ENCODE measurements at regions not wholly inside any gene's neighbourhood (a gene's known extent, or its start where the extent isn't known, plus 50 kb on each side); places are given as distances from the start of the nearest gene placed in this dataset.

DNA sequence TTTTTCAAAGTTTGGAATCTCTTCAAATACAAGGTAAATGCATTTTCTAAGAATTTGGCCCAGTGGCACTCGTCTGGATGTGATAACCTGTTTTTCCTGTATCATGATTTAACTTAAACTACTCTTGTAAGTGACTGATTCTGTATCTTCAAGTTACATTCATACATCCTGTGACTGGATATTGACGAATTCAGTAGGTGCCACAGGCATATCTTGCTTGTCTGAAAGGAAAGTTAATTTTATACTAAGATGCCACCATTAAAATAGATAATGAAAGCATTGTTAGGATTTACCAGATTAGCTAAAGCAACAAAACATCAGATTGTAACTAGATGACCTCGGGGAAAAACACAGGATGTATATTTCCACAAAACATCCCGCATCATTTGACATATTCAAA, 175.3 kb upstream of the ZNF608 start:
- Histone ChIP-seq H2AFZ (ENCODE audit: low read depth, low read length) (no peak overlapping the region), H3K4me3 (replicated peaks in 1 of 3; ENCODE audit: insufficient read depth in 1 of 3, low read depth in 1 of 3, low read length in 3 of 3) (no peak overlapping the region), H3K9ac (replicated peaks; ENCODE audit: extremely low read depth, insufficient read depth, low read length) (no peak overlapping the region), H4K20me1 (replicated peaks; ENCODE audit: control insufficient read depth, extremely low read depth, insufficient read depth, low read length) (no peaks in the 10 kb centered on the region), H3K9me1 (replicated peaks; ENCODE audit: control insufficient read depth, extremely low read depth, insufficient read depth, low read length) (no peaks in the 10 kb centered on the region), H3K27ac (ENCODE audit: insufficient read depth, low read depth, low read length) (no peak overlapping the region), H3K4me2 (ENCODE audit: insufficient read depth, low read length) (no peak overlapping the region), H3K36me3 (ENCODE audit: control insufficient read depth in 2 of 2, extremely low read depth in 1 of 2, insufficient read depth in 2 of 2, low read length in 2 of 2) (no peaks in the 10 kb centered on the region), H3K27me3 (ENCODE audit: control insufficient read depth in 2 of 2, insufficient read depth in 2 of 2, low read length in 2 of 2) (no peaks in the 10 kb centered on the region), H3K9me3 (replicated peaks; ENCODE audit: control insufficient read depth, insufficient read depth, low read length) (no peaks in the 10 kb centered on the region), H3K79me2 (ENCODE audit: control insufficient read depth, insufficient read depth, low read length) (no peaks in the 10 kb centered on the region), H3K4me1 (ENCODE audit: control insufficient read depth, extremely low read depth, insufficient read depth, low read length) (no peaks in the 10 kb centered on the region)
- POLR2A ChIA-PET, result no interaction called here
- intact Hi-C loops (cut with micrococcal nuclease), result loop anchor here (2.0 kb wide), 1 partner anchor 27 kb away; no protein-coding TSS in a partner anchor
- FAIRE-seq (no peak), DNase-seq (ENCODE audit: low read depth, low spot score) (no peak)
- dilution Hi-C loops (cut with MboI; ENCODE audit: extremely low pct_ligation_motif_present, low sequenced_read_pairs), result no loop called here
- no TSS peak for BruUV-seq (replicated peaks)
- TF ChIP-seq POLR2A (IDR thresholded peaks at IDR 0.05; ENCODE audit: low read depth, low read length) (no peak), JUN (IDR thresholded peaks at IDR 0.05; ENCODE audit: borderline replicate concordance, insufficient read depth, insufficient read length, low read depth) (no peak), MYC (IDR thresholded peaks at IDR 0.05; ENCODE audit: low read depth, low read length) (no peak), GATA2 (IDR thresholded peaks at IDR 0.05; ENCODE audit: insufficient read depth, insufficient read length, low read depth, low read length) (no peak), EZH2 (IDR thresholded peaks at IDR 0.05; ENCODE audit: borderline replicate concordance, low read depth, low read length, severe bottlenecking) (no peak), FOS (IDR thresholded peaks at IDR 0.05; ENCODE audit: borderline replicate concordance, insufficient read depth, low read length) (no peak), POLR2AphosphoS5 (IDR thresholded peaks at IDR 0.05; ENCODE audit: insufficient read depth, low read depth, low read length) (no peak)
- TF ChIP-seq, protein P1, sequence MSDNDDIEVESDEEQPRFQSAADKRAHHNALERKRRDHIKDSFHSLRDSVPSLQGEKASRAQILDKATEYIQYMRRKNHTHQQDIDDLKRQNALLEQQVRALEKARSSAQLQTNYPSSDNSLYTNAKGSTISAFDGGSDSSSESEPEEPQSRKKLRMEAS (IDR thresholded peaks at IDR 0.05; ENCODE audit: insufficient read depth, insufficient read length), result no peak
- TF ChIP-seq, protein P2, sequence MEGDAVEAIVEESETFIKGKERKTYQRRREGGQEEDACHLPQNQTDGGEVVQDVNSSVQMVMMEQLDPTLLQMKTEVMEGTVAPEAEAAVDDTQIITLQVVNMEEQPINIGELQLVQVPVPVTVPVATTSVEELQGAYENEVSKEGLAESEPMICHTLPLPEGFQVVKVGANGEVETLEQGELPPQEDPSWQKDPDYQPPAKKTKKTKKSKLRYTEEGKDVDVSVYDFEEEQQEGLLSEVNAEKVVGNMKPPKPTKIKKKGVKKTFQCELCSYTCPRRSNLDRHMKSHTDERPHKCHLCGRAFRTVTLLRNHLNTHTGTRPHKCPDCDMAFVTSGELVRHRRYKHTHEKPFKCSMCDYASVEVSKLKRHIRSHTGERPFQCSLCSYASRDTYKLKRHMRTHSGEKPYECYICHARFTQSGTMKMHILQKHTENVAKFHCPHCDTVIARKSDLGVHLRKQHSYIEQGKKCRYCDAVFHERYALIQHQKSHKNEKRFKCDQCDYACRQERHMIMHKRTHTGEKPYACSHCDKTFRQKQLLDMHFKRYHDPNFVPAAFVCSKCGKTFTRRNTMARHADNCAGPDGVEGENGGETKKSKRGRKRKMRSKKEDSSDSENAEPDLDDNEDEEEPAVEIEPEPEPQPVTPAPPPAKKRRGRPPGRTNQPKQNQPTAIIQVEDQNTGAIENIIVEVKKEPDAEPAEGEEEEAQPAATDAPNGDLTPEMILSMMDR (IDR thresholded peaks at IDR 0.05; ENCODE audit: extremely low read depth in 1 of 2, insufficient read depth in 1 of 2, low read depth in 1 of 2, low read length in 2 of 2), result no peak
- CTCF ChIA-PET, result no interaction called here

All from endothelial cell of umbilical vein (primary cell).